Bronchial epithelial cell (primary cell): ENCODE measurements at regions not wholly inside any gene's neighbourhood (a gene's known extent, or its start where the extent isn't known, plus 50 kb on each side); places are given as distances from the start of the nearest gene placed in this dataset.

Experiments
- DNase-seq: peaks from one replicate; pipeline ENCODE4 v3.0.0-alpha.2; 2010; ENCODE audit warnings: low read depth
- FAIRE-seq: peaks from 2 replicates; lab custom pipeline; 2011; peaks lifted over from hg19 to GRCh38; lab: Jason Lieb, UNC
- H3K27me3 ChIP-seq: 2 replicates; pipeline ENCODE4 v1.5.1; 2011; ENCODE audit warnings: low read length; ENCODE audit not compliant: control insufficient read depth, insufficient read depth
- H3K36me3 ChIP-seq: 2 replicates; pipeline ENCODE4 v1.5.1; 2011; ENCODE audit warnings: low read length; ENCODE audit not compliant: control insufficient read depth, insufficient read depth
- H3K4me3 ChIP-seq: 2 replicates; pipeline ENCODE4 v1.5.1; 2011; ENCODE audit warnings: mild to moderate bottlenecking, low read depth, low read length, control low read depth
- TF ChIP-seq, protein P1 (sequence below): IDR thresholded peaks from 2 replicates; pipeline ENCODE4 v1.5.1; 2011; ENCODE audit warnings: mild to moderate bottlenecking, moderate library complexity, low read length, control low read depth, inconsistent platforms; ENCODE audit not compliant: insufficient read depth, severe bottlenecking

DNA sequence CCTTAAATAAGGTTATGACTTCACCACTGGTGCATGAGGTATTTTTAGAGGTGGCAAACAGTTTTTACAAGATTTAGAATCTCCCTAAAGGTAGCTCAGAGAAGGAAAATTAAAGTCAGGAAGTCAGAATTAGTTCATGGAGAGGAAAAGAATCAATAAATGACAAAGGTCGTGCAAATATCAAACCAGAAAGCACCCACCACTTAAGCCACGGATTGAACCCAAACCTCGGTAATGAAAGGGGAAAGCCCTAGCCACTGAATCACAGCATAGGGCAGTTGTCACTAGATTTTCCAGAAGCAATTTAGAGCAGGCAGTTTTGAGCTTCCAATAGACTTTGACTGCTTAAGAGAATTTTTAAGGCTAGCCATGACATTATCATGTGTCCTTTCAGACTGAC is 1590.4 kb downstream of the SLITRK1 start:
- H3K36me3 ChIP-seq, result no peaks in the 10 kb centered on the region
- TF ChIP-seq, protein P1, sequence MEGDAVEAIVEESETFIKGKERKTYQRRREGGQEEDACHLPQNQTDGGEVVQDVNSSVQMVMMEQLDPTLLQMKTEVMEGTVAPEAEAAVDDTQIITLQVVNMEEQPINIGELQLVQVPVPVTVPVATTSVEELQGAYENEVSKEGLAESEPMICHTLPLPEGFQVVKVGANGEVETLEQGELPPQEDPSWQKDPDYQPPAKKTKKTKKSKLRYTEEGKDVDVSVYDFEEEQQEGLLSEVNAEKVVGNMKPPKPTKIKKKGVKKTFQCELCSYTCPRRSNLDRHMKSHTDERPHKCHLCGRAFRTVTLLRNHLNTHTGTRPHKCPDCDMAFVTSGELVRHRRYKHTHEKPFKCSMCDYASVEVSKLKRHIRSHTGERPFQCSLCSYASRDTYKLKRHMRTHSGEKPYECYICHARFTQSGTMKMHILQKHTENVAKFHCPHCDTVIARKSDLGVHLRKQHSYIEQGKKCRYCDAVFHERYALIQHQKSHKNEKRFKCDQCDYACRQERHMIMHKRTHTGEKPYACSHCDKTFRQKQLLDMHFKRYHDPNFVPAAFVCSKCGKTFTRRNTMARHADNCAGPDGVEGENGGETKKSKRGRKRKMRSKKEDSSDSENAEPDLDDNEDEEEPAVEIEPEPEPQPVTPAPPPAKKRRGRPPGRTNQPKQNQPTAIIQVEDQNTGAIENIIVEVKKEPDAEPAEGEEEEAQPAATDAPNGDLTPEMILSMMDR, result no peak
- no peak overlapping the region for H3K4me3 ChIP-seq
- H3K27me3 ChIP-seq, result no peaks in the 10 kb centered on the region
- FAIRE-seq (no peak), DNase-seq (no peak)

DNA sequence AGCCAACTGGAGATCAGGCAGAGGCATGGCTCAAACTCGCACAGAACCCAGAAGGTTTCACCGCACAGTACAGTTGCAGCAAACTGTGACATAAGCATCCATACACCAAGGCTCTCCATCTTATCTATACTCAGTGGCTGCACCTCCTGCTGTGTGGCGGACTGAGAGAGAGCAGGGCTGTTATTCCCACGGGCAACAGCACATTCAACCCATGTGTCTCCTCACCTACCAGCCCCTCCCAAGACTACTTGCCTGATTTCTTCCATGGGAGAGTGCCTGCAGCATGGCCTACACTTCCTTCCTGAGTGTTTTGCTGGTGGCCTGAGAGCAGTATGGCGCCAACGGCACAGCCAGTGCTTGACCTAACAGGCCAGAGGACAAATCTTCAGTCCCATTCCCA is 1606.6 kb downstream of the SLITRK1 start:
- FAIRE-seq, result no peak
- H3K4me3 ChIP-seq, result no peak overlapping the region
- no peaks in the 10 kb centered on the region for H3K36me3 ChIP-seq
- no peak for DNase-seq
- TF ChIP-seq, protein P1, result no peak
- H3K27me3 ChIP-seq, result no peaks in the 10 kb centered on the region

DNA sequence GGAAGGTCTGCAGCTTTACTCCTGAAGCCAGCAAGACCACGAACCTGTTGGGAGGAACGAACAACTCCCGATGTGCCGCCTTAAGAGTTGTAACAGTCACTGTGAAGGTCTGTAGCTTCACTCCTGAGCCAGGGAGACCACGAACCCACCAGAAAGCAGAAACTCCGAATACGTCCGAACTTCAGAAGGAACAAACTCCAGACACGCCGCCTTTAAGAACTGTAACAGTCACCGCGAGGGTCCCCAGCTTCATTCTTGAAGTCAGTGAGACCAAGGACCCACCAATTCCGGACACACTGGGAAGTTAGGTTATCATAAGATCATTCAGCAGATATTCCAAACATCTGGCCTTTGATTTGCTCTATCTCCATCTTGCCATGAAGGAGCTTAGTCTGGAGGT is 1623.0 kb downstream of the SLITRK1 start:
- no peaks in the 10 kb centered on the region for H3K27me3 ChIP-seq
- FAIRE-seq (no peak), DNase-seq (no peak)
- no peak overlapping the region for H3K4me3 ChIP-seq
- no peaks in the 10 kb centered on the region for H3K36me3 ChIP-seq
- TF ChIP-seq, protein P1, result no peak

DNA sequence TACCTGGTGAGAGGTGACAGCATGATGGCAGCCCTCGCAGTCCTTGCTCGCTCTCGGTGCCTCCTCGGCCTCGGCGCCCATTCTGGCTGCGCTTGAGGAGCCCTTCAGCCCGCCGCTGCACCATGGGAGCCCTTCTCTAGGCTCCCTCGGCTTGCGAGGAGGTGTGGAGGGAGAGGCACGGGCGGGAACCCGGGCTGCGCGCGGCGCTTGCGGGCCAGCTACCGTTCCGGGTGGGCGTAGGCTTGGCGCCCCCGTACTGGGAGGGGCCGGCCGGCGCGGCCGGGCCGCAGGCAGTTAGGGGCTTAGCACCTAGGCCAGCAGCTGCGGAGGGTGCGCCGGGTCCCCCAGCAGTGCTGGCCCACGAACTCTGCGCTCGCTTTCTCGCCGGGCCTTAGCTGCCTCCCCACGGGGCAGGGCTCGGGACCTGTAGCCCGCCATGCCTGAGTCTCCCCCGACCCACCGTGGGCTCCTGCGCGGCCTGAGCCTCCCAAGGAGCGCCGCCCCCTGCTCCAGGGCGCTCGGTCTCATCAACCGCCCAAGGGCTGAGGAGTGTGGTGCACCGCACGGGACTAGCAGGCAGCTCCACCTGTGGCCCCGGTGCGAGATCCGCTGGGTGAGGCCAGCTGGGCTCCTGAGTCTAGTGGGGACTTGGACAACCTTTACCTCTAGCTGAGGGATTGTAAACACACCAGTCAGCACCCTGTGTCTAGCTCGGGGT is 1624.3 kb downstream of the SLITRK1 start:
- DNase-seq (no peak), FAIRE-seq (no peak)
- Histone ChIP-seq H3K4me3 (no peak overlapping the region), H3K27me3 (no peaks in the 10 kb centered on the region), H3K36me3 (no peaks in the 10 kb centered on the region)
- TF ChIP-seq, protein P1, result no peak

DNA sequence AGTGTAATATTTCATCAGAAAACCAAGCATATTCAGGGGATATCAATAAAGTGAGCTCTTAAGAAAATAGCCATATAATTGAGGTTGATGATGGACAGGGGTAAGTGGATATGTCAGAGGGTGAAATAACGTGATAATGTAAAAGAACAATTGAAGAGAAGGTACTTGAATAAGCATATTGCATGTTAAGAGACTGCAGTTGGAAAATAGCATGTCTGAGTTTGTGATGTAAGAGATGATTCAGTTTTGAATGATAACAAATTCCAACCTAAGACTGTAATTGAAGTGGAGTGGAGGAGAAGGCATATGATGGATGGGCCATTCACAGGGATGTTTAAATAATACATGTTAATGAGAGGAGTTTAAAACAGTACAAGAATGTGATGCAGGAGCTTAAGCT is 1633.5 kb downstream of the SLITRK1 start:
- no peaks in the 10 kb centered on the region for H3K36me3 ChIP-seq
- H3K27me3 ChIP-seq, result no peaks in the 10 kb centered on the region
- FAIRE-seq, result no peak
- TF ChIP-seq, protein P1, result no peak
- H3K4me3 ChIP-seq, result no peak overlapping the region
- DNase-seq, result no peak

DNA sequence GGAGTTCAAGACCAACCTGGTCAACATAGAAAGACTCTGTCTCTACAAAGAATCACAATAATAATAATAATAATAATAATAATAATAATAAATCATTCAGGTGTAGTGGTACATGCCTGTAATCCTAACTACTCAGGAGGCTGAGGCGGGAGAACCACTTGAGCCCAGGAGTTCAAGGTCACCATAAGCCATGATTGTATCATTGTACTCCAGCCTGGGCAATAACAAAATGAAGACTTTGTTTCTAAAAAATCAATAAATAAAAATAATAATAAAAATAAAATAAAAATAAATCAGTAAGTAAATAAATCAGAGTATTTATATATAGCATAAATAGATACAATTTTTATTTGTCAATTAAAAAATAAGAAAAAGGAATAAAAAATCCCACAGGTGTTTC is 1636.4 kb downstream of the SLITRK1 start:
- Histone ChIP-seq H3K36me3 (no peaks in the 10 kb centered on the region), H3K27me3 (no peaks in the 10 kb centered on the region), H3K4me3 (no peak overlapping the region)
- FAIRE-seq, result no peak
- DNase-seq, result no peak
- TF ChIP-seq, protein P1, result no peak
